ENCODE measurements at regions not wholly inside any gene's neighbourhood (a gene's known extent, or its start where the extent isn't known, plus 50 kb on each side); places are given as distances from the start of the nearest gene placed in this dataset.

- no peak for TF ChIP-seq POLR2A (IDR thresholded peaks at IDR 0.05)
- TF ChIP-seq CTCF (IDR thresholded peaks at IDR 0.05), result no peak
These were observed 882.7 kb upstream of the ARRDC3 start for GRCh38 chr5:92265804-92266203.

Data from heart left ventricle (tissue), 13 donors.